GM19025 (cell line): ENCODE measurements at regions not wholly inside any gene's neighbourhood (a gene's known extent, or its start where the extent isn't known, plus 50 kb on each side); places are given as distances from the start of the nearest gene placed in this dataset.
"Not testable (repeated sequence)": the region's sequence is repeated elsewhere in the genome, so short reads cannot be mapped to it uniquely, and the experiment has no call there.

ENCODE experiments used
- ATAC-seq: cut with Tn5 transposase; IDR thresholded peaks from one replicate; pipeline ENCODE4 v1.9.1; 2021; ENCODE audit warnings: mild to moderate bottlenecking, low read depth, moderate library complexity; ENCODE audit not compliant: unreplicated experiment

DNA sequence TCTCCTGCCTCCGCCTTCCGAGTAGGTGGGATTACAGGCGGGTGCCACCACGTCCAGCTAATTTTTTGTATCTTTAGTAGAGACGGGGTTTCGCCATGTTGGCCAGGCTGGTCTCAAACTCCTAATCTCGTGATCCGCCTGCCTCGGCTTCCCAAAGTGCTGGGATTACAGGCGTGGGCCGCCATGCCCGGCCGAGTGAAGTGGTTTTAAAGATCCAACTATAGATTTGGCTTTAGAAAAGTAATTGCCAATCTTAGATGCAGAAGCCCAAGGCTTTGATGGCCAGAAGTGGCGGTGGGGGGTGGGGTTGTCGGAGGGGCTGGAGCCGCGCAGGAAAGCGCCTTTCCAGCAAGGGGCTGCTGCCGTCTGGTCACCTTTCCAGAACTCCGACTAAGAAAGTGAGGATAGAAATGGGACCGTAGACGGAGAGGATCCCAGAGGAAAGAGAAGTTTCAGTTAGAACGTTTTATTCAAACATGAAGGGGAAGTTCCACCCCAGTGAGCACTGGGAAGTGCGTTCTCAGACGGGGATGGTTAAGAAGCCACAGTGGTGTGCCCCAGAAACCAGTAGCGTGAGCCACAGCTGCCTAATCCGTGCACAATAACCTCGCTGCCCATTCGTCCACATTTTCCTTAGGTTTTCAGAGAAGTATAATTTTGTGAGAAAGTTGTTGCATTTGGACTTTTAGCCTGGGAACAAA, 69.7 kb downstream of the DLL1 start:
- no peak for ATAC-seq

DNA sequence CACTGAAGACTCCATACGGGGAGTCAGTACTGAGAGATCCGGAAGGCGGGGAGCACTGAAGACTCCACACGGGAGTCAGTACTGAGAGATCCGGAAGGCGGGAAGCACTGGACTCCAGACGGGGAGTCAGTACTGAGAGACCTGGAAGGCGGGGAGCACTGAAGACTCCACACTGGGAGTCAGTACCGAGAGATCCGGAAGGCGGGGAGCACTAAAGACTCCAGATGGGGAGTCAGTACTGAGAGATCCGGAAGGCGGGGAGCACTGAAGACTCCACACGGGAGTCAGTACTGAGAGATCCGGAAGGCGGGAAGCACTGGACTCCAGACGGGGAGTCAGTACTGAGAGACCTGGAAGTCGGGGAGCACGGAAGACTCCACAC, 77.2 kb downstream of the DLL1 start:
- not testable (repeated sequence) for ATAC-seq

DNA sequence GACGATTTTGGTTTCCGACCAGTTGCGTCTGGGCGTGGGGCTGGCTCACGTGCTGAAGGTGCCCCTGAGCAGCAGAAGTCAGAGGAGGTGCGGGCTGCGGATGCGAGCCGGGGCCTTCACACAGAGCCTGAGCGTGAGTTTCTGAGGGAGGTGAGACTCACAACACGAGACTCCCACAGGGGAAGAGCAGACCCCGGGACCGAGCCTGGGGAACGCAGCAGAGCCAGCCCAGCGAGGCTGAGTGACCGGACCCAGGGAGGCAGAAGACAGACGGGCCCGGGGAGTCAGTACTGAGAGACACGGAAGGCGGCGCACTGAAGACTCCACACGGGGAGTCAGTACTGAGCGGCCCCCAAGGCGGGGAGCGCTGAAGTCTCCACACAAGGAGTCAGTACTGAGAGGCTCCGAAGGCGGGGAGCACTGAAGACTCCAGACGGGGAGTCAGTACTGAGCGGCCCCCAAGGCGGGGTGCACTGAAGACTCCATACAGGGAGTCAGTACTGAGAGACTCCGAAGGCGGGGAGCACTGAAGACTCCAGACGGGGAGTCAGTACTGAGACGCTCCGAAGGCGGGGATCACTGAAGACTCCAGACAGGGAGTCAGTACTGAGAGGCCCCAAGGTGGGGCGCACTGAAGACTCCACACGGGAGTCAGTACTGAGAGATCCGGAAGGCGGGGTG, 77.8 kb downstream of the DLL1 start:
- no peak for ATAC-seq

DNA sequence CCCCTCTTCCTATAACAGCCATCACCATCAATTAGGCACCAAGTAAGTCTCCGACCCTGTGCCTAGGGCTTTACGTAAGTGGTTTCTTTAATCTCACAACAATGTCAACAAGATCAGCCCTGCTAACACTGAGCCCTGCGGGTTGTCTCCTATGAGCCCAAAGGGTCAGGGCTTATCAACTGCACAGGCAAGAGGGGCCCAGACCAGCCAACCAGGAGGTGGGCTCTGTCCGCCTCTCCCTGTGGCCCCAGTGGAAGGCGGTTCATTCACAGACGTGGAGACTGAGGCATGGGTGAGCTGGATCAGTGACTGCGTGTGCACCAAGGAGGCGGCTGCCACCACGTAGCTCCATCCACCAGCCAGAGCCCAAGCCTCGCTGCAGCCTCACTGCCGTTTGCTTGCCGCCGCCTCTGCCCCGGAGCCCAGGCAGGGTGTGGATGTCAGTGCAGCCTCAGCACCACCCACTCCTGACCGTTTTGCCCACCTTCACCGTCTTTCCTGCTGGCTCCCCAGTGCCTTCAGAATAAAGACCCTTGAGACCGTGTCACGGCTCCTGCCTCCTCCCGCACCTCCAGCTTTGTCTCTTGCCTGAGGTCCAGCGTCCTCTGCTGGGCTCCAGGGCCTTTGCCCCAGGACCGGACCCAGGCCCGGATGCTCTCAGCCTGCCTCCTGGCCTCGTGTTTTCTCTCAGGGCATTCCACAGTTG, 78.7 kb downstream of the DLL1 start:
- no peak for ATAC-seq

DNA sequence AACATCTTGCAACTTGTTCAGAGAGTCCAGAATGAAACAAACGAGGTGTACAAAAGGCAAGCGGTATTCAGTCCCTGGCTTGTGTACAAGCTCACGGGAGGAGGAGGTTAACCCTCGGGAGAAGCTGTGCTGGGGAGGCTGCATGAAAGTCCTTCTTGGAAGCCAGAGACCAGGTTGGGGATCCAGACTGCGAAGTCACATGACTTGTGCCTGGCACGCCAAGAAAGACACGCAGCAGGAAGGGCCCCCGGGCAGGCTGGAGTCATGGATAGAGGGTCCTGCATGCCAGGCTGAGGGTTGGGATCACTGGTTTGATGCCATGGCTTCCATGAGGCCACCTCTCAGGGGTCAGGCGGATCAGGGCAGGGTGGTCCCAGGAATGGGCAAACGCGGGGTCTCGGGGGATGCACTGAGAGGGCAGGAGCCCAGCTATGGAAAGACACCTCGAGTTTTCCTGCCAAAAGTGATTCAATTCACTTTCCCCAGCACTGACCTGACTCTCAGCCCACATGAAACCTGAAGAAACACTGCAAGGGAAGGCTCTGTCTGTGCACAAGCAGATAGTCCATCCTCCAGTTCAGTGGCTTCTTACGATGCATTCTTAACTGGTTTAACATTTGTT, 79.4 kb downstream of the DLL1 start:
- no peak for ATAC-seq

DNA sequence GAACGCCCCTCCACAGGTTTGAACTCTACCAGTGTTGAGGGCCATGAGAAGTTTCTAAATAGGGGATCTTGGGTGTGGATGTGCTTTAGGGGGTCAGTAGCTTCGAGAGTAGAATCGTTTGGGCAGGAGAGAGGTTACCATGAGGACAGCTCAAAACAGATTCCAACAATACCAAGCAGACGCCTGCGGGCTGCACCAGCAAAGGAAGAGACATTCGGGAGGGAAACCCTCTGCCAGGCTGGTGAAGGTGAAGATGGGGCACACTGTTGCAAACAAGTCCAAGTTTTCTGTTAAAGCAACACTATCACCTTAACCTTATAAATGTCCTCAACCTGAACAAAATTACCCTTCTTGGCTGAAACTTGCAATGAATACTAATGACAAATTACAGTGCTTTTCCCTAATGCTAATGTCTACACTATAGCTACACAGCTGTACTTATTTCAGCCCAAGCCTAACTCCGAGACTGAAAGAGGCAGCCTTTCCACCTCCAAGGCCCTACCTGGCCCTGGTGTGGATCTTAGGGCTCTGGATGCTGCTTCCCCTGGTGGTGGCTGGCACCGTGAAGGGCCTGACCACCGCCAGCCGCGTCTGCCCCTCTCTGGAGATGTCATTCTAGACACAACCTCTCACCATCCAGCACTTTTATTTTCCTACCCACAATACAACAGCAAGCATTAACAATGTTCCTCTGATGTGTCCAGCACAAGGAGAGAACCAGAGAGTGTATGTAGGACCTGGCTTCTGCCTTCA, 80.1 kb downstream of the DLL1 start:
- ATAC-seq: no peak

DNA sequence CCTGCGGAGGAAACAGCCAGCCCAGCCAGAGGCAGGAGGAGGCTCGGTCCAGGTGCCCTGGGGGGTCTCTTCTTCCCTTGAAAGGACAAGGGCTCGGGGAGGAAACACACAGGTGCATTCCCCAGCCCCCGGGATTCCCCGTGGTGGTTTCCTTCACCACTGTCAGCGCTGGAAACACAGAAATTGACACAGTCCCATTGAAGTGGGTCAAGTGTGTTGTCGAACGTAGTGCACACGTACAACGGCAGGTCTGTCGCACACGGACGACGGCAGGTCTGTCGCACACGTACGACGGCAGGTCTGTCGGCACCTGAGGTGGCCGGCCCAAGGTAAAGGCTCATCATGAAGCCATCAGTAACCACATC, 80.9 kb downstream of the DLL1 start:
- ATAC-seq: no peak

DNA sequence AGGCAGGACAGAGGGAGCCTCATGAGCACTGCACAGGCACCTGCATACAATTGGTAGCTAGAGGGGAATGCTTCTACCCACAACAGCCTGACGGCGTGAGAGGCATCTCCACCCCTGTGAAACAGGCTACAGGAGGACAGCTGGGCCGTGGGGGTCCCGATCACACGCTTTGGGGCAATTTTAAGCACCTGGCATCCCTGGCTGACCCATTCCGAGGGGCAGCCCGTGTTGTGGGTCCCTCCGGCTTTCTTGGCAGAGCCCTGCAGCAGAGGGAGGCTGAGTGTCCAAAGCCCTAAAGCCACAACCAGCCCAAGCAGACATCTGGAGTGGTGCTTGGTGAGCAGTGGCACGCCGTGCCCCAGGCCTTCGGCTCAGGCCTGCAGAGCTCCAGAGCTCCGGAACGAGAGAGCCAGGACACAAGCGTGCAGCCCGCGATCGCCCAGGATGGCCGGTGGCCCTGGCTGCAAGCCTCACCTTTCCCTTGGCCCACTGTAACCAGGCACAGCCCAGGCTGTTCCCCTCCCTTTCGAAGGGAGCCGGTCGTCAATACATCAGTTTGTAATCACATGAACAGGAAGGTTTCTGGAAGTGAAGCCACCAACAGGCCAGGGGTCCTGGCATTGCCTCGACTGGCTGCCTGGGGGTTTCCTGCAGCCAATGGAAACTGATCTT, 81.4 kb downstream of the DLL1 start:
- ATAC-seq: no peak

DNA sequence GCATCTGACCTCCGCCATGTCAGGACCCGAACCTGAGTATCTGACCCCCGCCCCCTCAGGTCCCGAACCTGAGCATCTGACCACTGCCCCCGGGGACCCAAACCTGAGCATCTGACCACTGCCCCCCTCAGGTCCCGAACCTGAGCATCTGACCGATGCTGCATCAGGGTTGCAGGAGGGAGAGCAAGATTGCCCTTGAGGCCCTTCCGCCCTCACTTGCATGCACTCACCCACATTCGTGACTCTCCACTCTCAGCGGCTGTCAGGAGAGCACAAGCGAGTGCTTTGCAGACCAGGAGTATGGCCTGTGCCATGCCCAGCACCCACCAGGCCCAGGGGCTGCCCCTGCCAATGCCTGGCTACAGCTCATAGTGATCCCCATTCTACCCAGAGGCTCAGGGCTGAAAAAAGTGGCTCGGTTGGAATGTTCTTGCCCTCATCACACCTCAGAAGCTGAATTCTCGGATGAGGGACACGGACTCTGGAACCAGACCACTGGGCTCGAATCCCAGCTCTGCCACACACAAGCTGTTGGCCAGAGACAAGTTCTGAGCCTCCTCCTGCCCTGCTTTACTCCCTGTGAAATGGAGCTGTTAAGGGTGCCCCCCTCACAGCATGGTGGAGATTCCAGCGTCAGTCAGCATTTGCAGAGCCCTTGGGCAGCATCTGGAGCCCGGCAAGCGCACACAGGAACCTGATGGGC, 82.1 kb downstream of the DLL1 start:
- no peak for ATAC-seq

DNA sequence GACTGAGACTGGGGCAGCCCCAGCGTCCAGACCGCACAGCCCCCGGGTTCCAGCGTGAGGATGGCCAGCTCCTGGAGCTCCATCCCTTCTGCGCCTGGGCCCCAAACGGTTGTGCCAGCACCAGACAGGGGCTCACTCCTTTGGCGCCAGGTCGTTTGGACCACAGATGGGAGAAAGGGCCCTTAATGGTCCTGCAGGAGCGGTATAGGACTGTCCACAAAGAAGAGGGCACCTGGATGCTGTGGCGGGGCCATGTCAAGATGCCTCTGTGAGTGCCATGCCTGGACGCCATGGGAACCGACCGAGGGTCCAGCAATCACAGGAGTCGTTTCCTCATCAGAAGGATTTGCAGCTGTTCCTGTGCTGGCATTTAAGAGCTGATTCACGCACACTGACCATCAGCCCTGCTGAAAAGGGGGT, 82.7 kb downstream of the DLL1 start:
- no peak for ATAC-seq

DNA sequence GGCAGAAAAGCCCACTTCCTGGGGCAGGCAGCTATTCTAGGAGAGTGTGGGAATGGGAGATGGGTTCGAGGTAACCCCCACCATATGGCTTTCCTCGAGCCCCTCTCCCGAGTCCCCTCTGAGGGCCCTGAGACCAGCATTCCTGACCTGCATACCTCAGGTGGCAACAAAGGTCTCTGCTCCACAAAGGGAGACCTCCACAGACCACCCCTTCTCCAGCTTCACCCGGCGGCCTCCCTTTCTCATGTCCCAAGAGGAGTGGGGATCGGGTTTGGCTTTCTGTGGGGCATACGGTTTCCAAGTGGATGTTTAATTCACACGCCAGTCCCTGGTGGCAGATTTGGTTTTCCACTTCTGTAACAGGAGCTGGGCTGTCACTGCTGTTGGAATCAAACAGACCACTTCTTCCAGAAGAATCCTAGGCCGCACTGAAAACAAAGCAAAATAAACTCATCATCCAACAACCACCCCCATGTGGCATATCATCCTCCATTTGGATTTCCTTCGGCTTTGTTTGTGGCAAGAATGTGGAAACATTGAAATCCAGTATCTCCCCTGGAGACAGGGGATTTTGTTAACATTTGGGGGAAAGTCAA, 83.2 kb downstream of the DLL1 start:
- ATAC-seq: no peak

DNA sequence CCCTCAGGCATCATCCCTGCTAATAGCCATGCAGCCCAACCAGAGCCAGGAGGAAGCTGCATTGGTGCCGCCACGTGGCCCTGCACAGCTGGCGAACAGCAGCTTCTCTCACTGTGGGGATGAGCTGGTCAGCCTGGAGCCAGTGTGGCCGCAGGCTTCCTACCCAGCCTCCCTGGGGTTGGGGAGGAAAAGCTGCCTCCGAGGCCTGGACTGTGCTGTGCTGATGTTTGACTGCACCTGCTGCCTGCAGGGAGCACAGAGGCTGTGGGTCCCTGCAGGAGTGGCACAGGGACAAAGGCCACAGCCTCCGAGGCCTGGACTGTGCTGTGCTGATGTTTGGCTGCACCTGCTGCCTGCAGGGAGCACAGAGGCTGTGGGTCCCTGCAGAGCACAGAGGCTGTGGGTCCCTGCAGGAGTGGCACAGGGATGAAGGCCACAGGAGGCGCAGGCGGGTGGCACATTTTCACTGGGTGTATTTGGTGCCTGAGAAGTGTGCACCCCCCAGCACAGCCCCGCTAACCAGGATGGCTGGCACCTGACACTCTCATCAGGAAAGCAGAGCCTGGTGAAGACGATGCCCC, 83.9 kb downstream of the DLL1 start:
- ATAC-seq: no peak

DNA sequence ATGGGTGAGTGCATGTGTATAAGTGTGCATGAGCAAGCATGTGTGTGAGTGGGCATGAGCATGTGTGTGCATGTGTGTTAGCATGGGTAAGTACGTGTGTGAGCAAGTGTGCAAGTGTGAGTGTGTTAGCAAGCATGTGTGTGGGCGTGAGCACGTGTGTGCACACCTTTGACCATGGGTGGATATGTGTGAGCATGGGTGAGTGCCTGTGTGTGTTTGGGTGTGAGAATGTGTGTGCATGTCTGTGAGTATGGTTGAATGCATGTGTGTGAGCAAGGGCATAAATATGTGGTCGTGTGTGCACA, 84.6 kb downstream of the DLL1 start:
- ATAC-seq: no peak

DNA sequence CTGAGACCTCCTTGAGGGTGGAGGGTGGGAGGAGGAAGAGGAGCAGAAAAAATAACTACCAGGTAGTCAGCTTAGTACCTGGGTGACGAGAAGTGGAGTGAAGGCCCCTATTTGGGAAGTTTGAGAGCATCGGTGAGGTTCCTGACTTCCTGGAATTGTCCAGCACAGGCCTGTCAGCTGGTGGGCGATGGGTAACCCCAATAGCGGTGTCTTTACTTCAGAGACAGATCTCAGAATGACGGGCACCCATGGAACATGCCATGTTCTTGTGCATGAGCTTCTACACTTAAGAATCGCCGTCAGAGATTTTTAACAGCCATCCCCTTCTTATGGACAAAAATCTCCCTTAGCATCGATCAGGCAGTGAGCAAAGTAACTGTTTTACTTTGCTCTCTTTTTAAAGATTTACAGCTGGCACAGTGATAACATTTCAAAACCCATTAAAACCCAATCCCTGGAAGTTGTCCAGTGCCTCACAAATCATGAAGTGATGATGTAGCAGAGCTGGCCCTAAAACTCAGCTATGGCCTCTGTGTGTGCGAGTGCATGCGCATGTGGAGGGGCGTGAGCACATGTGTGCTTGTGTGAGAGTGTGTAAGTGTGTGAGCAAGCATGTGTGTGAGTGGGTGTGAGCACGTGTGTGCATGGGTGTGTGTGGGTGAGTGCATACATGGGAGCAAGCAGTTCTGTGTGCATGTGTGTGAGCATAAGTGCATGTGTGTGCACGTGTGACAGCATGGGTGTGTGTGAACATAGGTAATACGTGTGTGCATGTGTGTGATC, 85.2 kb downstream of the DLL1 start:
- ATAC-seq: no peak

DNA sequence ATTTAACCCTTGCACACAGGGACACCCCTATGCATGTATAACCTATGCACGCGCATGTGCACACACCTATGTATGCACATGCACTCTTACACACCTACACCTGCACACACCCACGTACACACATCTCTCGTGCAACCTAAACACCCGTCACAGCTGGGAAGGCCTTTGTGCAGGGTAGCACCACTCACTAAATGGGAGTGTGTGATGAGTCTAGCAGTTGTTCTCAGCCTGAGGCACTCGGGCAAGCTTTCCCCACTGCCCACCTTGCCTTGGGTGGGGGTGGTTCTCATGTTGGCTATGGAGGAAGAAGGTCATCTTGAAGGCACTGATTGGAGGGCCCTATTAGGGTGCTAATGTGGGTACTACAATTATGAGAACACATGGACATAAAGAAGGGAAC, 85.8 kb downstream of the DLL1 start:
- no peak for ATAC-seq

DNA sequence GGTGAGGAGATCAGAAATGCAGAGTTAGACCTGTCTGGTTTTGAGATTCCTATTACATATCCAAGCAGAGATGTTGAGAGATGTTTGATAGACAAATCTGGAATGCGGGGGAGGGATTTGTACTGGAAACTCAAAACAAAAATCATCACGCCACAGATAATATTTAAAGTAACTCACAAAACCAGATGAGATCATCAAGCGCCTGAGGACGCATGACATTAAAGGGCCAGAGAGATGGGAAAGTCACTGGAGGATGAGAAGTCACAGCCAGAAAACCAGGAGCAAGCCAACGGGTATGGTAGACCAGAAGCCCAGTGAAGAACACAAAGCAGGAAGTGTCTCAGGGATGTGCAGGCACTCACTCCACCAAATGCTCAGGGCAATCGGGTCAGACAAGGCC, 87.7 kb downstream of the DLL1 start:
- no peak for ATAC-seq

DNA sequence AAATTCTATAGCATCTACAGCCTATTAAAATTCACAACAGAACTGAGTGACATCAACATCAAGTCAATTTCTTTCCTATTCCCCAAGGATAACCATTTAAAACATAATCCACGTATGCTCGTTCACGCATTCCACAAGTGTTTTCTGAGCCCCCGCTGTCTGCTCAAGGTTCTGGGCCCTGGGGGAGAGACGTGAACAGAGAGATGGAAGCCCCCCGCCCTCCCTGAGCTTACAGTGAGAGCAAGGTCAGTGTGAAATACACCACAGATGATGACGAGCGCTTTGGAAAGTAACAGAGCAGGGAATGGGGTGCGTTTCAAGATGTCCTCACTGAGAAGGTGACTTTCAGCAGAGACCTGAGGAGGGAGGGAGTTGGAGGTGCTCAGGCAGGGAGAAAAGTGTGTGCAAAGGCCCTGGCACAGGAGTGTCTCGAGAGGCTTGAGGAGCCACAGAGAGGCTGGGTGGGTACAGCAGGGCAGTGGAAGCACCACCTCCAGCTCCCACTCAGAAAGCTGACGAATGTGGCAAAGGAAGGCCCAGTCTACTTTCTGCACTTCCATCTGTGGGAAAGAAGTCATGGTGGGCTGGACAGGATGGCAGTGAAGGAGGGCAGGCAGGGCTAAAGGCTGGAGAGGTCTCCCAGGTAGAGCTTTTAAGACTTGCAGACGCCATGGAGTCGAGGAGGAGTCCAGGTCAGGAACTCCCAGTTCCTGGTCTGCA, 88.3 kb downstream of the DLL1 start:
- ATAC-seq: no peak

DNA sequence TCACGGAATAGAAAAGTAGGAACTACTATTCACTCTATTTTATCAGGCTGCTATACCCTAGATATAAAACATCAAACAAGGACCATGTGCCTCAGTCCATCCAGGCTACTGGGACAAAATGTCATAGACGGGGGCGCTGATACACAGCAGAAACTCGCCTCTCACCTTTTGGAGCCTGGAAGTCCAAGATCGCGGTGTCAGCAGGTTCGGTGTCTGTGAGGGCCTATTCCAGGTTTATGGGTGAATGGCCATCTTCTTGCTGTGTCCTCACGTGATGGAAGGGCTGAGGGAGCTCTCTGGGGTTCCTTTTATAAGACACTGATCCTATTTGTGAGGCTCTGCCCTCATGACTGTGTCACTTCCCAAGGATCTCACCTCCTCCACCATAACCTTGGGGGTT, 89.5 kb downstream of the DLL1 start:
- no peak for ATAC-seq
